ENCODE measurements at regions not wholly inside any gene's neighbourhood (a gene's known extent, or its start where the extent isn't known, plus 50 kb on each side); places are given as distances from the start of the nearest gene placed in this dataset.
"Not testable (repeated sequence)": the region's sequence is repeated elsewhere in the genome, so short reads cannot be mapped to it uniquely, and the experiment has no call there.

DNA sequence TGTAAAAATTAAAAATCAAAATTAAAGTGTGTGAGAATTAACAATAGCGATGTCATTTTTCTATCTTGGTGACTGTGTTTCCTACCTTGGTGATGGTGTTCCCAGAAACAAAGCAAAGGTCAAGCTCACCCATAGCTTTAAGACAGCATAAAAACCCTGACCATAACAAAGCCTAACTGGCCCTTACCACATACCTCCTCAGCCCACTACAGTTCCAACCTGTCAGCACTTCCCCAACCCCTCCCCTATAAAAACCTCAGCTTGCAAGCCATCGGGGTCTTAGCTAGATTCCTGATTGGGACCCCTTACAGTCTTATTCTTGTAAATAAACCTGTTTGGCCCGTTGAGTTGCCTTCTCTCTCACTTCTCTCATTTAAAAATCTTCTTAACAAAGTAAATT, 484.4 kb upstream of the PCDH20 start:
- Histone ChIP-seq H3K27me3 (no peaks in the 10 kb centered on the region), H3K4me1 (peaks cover under 1 to 5% of the 10 kb centered on the region in 2 donors), H3K27ac (no peak overlapping the region), H3K9me3 (no peaks in the 10 kb centered on the region), H3K36me3 (no peaks in the 10 kb centered on the region), H3K4me3 (replicated peaks in 1 of 3) (no peak overlapping the region)
- TF ChIP-seq POLR2A (IDR thresholded peaks at IDR 0.05): no peak
- intact Hi-C loops (cut with DNase I): no loop called here
- no peak for DNase-seq
- 55 to 64% methylated on average over 3 of the region's 3 CpGs for WGBS, 2 donors

DNA sequence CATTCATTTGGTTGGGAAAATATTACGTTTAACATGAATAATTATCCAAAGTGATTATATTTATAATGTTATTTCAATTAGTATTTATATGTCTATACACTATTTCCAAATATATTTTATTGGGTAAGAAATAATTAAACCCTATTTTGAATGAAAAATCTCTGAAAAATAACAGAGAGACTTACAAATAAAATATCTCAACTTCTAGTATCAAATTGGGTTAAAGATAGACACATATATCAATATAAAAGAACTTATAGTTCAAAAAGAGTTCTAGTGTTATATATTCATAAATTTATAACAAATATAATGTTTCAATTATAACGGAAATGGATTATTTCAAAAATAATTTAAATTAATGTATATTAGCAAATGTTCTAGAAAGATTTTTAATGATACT, 482.6 kb upstream of the PCDH20 start:
- intact Hi-C loops (cut with DNase I): no loop called here
- 73 to 94% methylated on average over 2 of the region's 2 CpGs for WGBS, 2 donors
- no peaks in the 10 kb centered on the region for H3K36me3 ChIP-seq

DNA sequence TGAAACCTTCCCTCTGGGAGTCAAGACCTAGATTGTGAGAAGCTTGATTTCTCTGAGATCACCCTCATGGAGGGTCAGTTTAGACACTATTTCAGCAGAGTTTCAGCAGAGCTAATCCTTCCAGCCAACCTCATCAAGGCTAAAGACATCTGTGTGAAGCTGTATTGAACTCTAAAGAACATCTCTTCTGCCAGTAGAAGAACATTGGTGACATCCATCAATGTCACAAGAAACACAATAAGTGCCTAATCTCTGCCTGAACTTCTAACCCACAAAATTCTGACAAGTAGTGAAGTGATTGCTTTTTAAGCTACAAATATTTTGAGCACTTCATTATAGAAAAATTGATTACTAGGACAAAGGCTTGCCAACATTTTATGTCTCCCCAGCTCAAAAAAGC, 475.8 kb upstream of the PCDH20 start:
- H3K36me3 ChIP-seq: no peaks in the 10 kb centered on the region

More for the DNA sequence above, 482.6 kb upstream of the PCDH20 start:
- H3K4me3 ChIP-seq (replicated peaks in 1 of 3): no peak overlapping the region
- no peaks in the 10 kb centered on the region for H3K9me3 ChIP-seq
- DNase-seq: no peak
- H3K27me3 ChIP-seq: no peaks in the 10 kb centered on the region
- H3K27ac ChIP-seq: no peak overlapping the region
- TF ChIP-seq, protein P1, sequence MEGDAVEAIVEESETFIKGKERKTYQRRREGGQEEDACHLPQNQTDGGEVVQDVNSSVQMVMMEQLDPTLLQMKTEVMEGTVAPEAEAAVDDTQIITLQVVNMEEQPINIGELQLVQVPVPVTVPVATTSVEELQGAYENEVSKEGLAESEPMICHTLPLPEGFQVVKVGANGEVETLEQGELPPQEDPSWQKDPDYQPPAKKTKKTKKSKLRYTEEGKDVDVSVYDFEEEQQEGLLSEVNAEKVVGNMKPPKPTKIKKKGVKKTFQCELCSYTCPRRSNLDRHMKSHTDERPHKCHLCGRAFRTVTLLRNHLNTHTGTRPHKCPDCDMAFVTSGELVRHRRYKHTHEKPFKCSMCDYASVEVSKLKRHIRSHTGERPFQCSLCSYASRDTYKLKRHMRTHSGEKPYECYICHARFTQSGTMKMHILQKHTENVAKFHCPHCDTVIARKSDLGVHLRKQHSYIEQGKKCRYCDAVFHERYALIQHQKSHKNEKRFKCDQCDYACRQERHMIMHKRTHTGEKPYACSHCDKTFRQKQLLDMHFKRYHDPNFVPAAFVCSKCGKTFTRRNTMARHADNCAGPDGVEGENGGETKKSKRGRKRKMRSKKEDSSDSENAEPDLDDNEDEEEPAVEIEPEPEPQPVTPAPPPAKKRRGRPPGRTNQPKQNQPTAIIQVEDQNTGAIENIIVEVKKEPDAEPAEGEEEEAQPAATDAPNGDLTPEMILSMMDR (IDR thresholded peaks at IDR 0.05): no peak
- TF ChIP-seq POLR2A (IDR thresholded peaks at IDR 0.05): no peak
- H3K4me1 ChIP-seq: no peaks in the 10 kb centered on the region

DNA sequence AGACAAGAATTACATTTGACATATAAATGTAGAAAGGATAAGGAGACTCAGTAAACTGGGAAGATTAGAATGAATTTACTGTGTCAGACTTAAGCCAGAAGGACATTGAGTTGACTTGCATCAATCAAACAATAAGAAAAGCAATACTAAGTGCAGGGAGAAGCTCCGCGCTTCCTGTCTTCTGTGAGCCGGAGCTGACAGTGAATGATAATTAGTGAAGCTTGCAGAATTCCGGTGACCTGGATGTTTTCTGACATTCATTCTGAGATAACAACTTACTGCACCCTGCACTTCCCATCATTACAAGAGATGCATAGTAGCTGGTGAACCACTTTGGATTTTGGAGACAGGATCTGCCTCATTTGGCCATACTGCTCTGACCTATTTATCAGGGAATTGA, 469.2 kb upstream of the PCDH20 start:
- TF ChIP-seq, protein P1 (IDR thresholded peaks at IDR 0.05): no peak
- no peak for TF ChIP-seq POLR2A (IDR thresholded peaks at IDR 0.05)
- intact Hi-C loops (cut with DNase I): loop anchor here (10.0 kb wide), 1 partner anchor 70 kb away; no protein-coding TSS in a partner anchor

More for the DNA sequence above, 475.8 kb upstream of the PCDH20 start:
- intact Hi-C loops (cut with DNase I): no loop called here
- Histone ChIP-seq H3K9me3 (no peaks in the 10 kb centered on the region), H3K4me1 (no peaks in the 10 kb centered on the region), H3K27me3 (no peaks in the 10 kb centered on the region), H3K27ac (no peak overlapping the region), H3K4me3 (replicated peaks in 1 of 3) (no peak overlapping the region)
- DNase-seq: no peak
- no peak for TF ChIP-seq POLR2A (IDR thresholded peaks at IDR 0.05)
- TF ChIP-seq, protein P1 (IDR thresholded peaks at IDR 0.05): no peak

DNA sequence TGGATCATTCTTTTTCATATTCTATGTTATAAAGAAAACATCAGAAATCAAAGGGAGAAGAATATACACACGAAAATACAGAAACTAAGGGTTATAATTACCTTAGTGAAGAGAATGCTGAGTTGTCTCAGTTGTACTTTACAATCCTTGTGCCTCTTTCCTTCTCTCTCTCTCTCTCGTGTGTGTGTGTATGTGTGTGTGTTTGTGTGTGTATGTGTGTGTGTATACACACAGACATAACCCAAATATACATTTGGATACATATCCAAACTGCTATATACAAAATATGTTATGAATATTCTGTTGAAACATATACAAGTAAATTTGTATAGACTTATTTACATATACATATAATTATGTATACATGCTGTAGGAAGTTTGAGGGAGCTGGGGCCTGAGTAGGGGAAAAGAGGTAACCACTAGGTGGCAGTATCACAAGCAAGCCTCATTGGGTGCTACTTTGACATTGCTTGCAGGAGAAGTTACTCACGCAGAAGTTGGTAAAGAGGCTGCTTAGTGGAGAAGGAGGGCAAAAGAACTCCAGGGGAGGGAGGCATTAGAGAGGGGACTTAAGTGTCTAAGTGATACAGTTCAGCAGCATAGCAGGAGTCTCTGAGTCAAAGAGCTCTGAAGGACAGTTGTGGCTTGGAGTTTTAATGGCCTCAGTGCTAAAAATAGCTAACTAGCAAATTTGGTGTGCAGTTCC, 465.1 kb upstream of the PCDH20 start:
- H3K4me3 ChIP-seq (replicated peaks in 1 of 3): no peak overlapping the region
- H3K27me3 ChIP-seq: no peaks in the 10 kb centered on the region
- H3K27ac ChIP-seq: no peak overlapping the region
- no peaks in the 10 kb centered on the region for H3K4me1 ChIP-seq
- intact Hi-C loops (cut with DNase I): loop anchor here (10.0 kb wide), 1 partner anchor 74 kb away; no protein-coding TSS in a partner anchor
- no peaks in the 10 kb centered on the region for H3K36me3 ChIP-seq
- 48 to 52% methylated on average over 3 of the region's 3 CpGs for WGBS, 2 donors
- peak; percentile 38 to 41 for DNase-seq
- H3K9me3 ChIP-seq: no peaks in the 10 kb centered on the region
- TF ChIP-seq, protein P1 (IDR thresholded peaks at IDR 0.05): peak in 5 of 6 experiments; percentile 33 to 73 (median 53)
- TF ChIP-seq POLR2A (IDR thresholded peaks at IDR 0.05): no peak

More for the DNA sequence above, 469.2 kb upstream of the PCDH20 start:
- WGBS, 2 donors: 77 to 82% methylated on average over 4 of the region's 4 CpGs
- Histone ChIP-seq H3K27me3 (no peaks in the 10 kb centered on the region), H3K4me3 (replicated peaks in 1 of 3) (no peak overlapping the region), H3K27ac (no peak overlapping the region), H3K4me1 (no peaks in the 10 kb centered on the region), H3K36me3 (no peaks in the 10 kb centered on the region), H3K9me3 (no peaks in the 10 kb centered on the region)
- DNase-seq: no peak

DNA sequence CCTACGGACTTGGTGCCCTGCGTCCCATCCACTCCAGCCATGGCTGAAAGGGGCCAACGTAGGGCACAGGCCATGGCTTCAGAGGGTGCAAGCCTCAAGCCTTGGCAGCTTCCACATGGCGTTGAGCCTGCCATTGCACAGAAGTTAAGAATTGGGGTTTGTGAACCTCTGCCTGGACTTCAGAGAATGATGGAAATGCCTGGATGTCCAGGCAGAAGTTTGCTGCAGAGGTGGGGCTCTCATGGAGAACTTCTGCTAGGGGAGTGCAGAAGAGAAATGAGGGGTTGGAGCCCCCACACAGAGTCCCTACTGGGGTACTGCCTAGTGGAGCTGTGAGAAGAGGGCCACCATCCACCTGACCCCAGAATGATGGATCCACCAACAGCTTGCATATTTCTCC, 462.9 kb upstream of the PCDH20 start:
- H3K4me1 ChIP-seq; DNase-seq; H3K4me3 ChIP-seq (replicated peaks in 1 of 3); H3K27me3 ChIP-seq; H3K36me3 ChIP-seq; H3K27ac ChIP-seq; H3K9me3 ChIP-seq; intact Hi-C loops (cut with DNase I): not testable (repeated sequence)
- WGBS, 2 donors: 80 to 91% methylated on average over 1 to 4 of the region's 4 CpGs
